Stimulated activated effector memory CD8-positive, alpha-beta T cell treated with anti-CD3 and anti-CD28 coated beads, Interleukin-12 subunit alpha, Interleukin-12 subunit beta, amount 100 ng/mL, for 72 hours (primary cell): ENCODE measurements at regions not wholly inside any gene's neighbourhood (a gene's known extent, or its start where the extent isn't known, plus 50 kb on each side); places are given as distances from the start of the nearest gene placed in this dataset.

Experiments
- ATAC-seq: fragments of 150-1000 bp; cut with Tn5 transposase; 2 replicates; pipeline ENCODE4 v1.10.0; 2021
- DNase-seq, 2 donors: peaks; one replicate each; pipeline ENCODE4 v3.0.0; 2021 to 2022; ENCODE audit warnings: low spot score in 2 of 2
- H3K27ac Mint-ChIP-seq: one replicate; pipeline ENCODE4 v1.8.0; 2022; ENCODE audit warnings: mild to moderate bottlenecking, mixed read lengths
- H3K36me3 Mint-ChIP-seq: one replicate; pipeline ENCODE4 v1.8.0; 2022; ENCODE audit warnings: mild to moderate bottlenecking, mixed read lengths
- H3K4me1 Mint-ChIP-seq: one replicate; pipeline ENCODE4 v1.8.0; 2022; ENCODE audit warnings: mixed read lengths
- H3K4me3 Mint-ChIP-seq: one replicate; pipeline ENCODE4 v1.8.0; 2022; ENCODE audit warnings: mild to moderate bottlenecking, mixed read lengths
- H3K9me3 Mint-ChIP-seq: one replicate; pipeline ENCODE4 v1.8.0; 2022; ENCODE audit warnings: mixed read lengths

- H3K9me3 Mint-ChIP-seq, result no peaks in the 10 kb centered on the region
- ATAC-seq (no peak), DNase-seq (no peak)
- peaks cover 13% of the 10 kb centered on the region for H3K4me1 Mint-ChIP-seq
- peaks cover 4% of the 10 kb centered on the region for H3K36me3 Mint-ChIP-seq
- peak overlapping the region; percentile 7 for H3K27ac Mint-ChIP-seq
- H3K4me3 Mint-ChIP-seq, result no peak overlapping the region
These were observed 140.3 kb downstream of the CDC5L start for GRCh38 chr6:44527583-44528369.

GRCh38 chr6:44528370-44528644, 140.8 kb downstream of the CDC5L start:
- H3K9me3 Mint-ChIP-seq, result no peaks in the 10 kb centered on the region
- ATAC-seq (no peak), DNase-seq (no peak)
- H3K27ac Mint-ChIP-seq, result no peak overlapping the region
- peaks cover 4% of the 10 kb centered on the region for H3K36me3 Mint-ChIP-seq
- H3K4me1 Mint-ChIP-seq, result peaks cover 13% of the 10 kb centered on the region
- H3K4me3 Mint-ChIP-seq, result no peak overlapping the region

- peaks cover 13% of the 10 kb centered on the region for H3K4me1 Mint-ChIP-seq
- H3K9me3 Mint-ChIP-seq, result no peaks in the 10 kb centered on the region
- peaks cover 4% of the 10 kb centered on the region for H3K36me3 Mint-ChIP-seq
- no peak overlapping the region for H3K27ac Mint-ChIP-seq
- no peak for DNase-seq
- ATAC-seq, result no peak
- no peak overlapping the region for H3K4me3 Mint-ChIP-seq
These were observed 141.2 kb downstream of the CDC5L start for GRCh38 chr6:44528716-44529115.

GRCh38 chr6:44529146-44529905, 141.8 kb downstream of the CDC5L start:
- H3K36me3 Mint-ChIP-seq, result peaks cover 4% of the 10 kb centered on the region
- H3K4me1 Mint-ChIP-seq, result peaks cover 13% of the 10 kb centered on the region

GRCh38 chr6:44530209-44530909, 142.9 kb downstream of the CDC5L start:
- peaks cover 6% of the 10 kb centered on the region for H3K4me1 Mint-ChIP-seq
- no peak for ATAC-seq
- DNase-seq, result no peak

More at GRCh38 chr6:44529146-44529905, 141.8 kb downstream of the CDC5L start:
- Mint-ChIP-seq H3K27ac (no peak overlapping the region), H3K9me3 (no peaks in the 10 kb centered on the region), H3K4me3 (no peak overlapping the region)
- no peak for ATAC-seq
- DNase-seq, result no peak

GRCh38 chr6:44530910-44531234, 143.4 kb downstream of the CDC5L start:
- Mint-ChIP-seq H3K36me3 (peaks cover 4% of the 10 kb centered on the region), H3K27ac (no peak overlapping the region), H3K4me1 (peaks cover under 1% of the 10 kb centered on the region), H3K9me3 (no peaks in the 10 kb centered on the region), H3K4me3 (no peak overlapping the region)
- DNase-seq, result no peak
- ATAC-seq, result no peak

More at GRCh38 chr6:44530209-44530909, 142.9 kb downstream of the CDC5L start:
- no peak overlapping the region for H3K27ac Mint-ChIP-seq
- H3K36me3 Mint-ChIP-seq, result peaks cover 4% of the 10 kb centered on the region
- H3K9me3 Mint-ChIP-seq, result no peaks in the 10 kb centered on the region
- H3K4me3 Mint-ChIP-seq, result no peak overlapping the region

GRCh38 chr6:44531442-44532015, 144.0 kb downstream of the CDC5L start:
- Mint-ChIP-seq H3K9me3 (no peaks in the 10 kb centered on the region), H3K4me3 (no peak overlapping the region), H3K36me3 (peaks cover 4% of the 10 kb centered on the region), H3K27ac (no peak overlapping the region), H3K4me1 (no peaks in the 10 kb centered on the region)
- ATAC-seq (no peak), DNase-seq (no peak)

- DNase-seq (peak in 1 of 2 donors; percentile 40), ATAC-seq (no peak)
- Mint-ChIP-seq H3K4me1 (no peaks in the 10 kb centered on the region), H3K4me3 (no peak overlapping the region), H3K36me3 (no peaks in the 10 kb centered on the region), H3K27ac (no peak overlapping the region), H3K9me3 (no peaks in the 10 kb centered on the region)
These were observed 145.9 kb downstream of the CDC5L start for GRCh38 chr6:44533421-44533820.

GRCh38 chr6:44534291-44534690, 146.8 kb downstream of the CDC5L start:
- Mint-ChIP-seq H3K4me3 (no peak overlapping the region), H3K27ac (no peak overlapping the region), H3K4me1 (no peaks in the 10 kb centered on the region), H3K9me3 (no peaks in the 10 kb centered on the region), H3K36me3 (no peaks in the 10 kb centered on the region)
- ATAC-seq (no peak), DNase-seq (peak in 1 of 2 donors; percentile 23)

- Mint-ChIP-seq H3K9me3 (no peaks in the 10 kb centered on the region), H3K36me3 (no peaks in the 10 kb centered on the region), H3K4me1 (no peaks in the 10 kb centered on the region), H3K4me3 (no peak overlapping the region), H3K27ac (no peak overlapping the region)
- no peak for ATAC-seq
- no peak for DNase-seq
These were observed 147.9 kb downstream of the CDC5L start for GRCh38 chr6:44535446-44535845.

- no peak overlapping the region for H3K4me3 Mint-ChIP-seq
- no peak for ATAC-seq
- no peaks in the 10 kb centered on the region for H3K36me3 Mint-ChIP-seq
- no peaks in the 10 kb centered on the region for H3K4me1 Mint-ChIP-seq
- no peak overlapping the region for H3K27ac Mint-ChIP-seq
- no peak for DNase-seq
- H3K9me3 Mint-ChIP-seq, result no peaks in the 10 kb centered on the region
These were observed 148.5 kb downstream of the CDC5L start for GRCh38 chr6:44535967-44536366.

GRCh38 chr6:44537306-44538049, 150.0 kb downstream of the CDC5L start:
- H3K36me3 Mint-ChIP-seq, result no peaks in the 10 kb centered on the region
- no peak overlapping the region for H3K4me3 Mint-ChIP-seq
- no peaks in the 10 kb centered on the region for H3K9me3 Mint-ChIP-seq
- H3K27ac Mint-ChIP-seq, result no peak overlapping the region
- H3K4me1 Mint-ChIP-seq, result no peaks in the 10 kb centered on the region
- ATAC-seq (no peak), DNase-seq (peak in 1 of 2 donors; percentile 36)

- Mint-ChIP-seq H3K4me1 (no peaks in the 10 kb centered on the region), H3K4me3 (no peak overlapping the region), H3K27ac (no peak overlapping the region), H3K36me3 (no peaks in the 10 kb centered on the region), H3K9me3 (no peaks in the 10 kb centered on the region)
- ATAC-seq (no peak), DNase-seq (peak in 1 of 2 donors; percentile 22)
These were observed 150.8 kb downstream of the CDC5L start for GRCh38 chr6:44538131-44538806.

GRCh38 chr6:44538807-44539201, 151.3 kb downstream of the CDC5L start:
- H3K4me3 Mint-ChIP-seq, result no peak overlapping the region
- H3K4me1 Mint-ChIP-seq, result no peaks in the 10 kb centered on the region
- no peak overlapping the region for H3K27ac Mint-ChIP-seq
- ATAC-seq, result no peak
- DNase-seq, result no peak
- H3K9me3 Mint-ChIP-seq, result no peaks in the 10 kb centered on the region
- H3K36me3 Mint-ChIP-seq, result no peaks in the 10 kb centered on the region
